RWPE2 (cell line): ENCODE measurements at regions not wholly inside any gene's neighbourhood (a gene's known extent, or its start where the extent isn't known, plus 50 kb on each side); places are given as distances from the start of the nearest gene placed in this dataset.

Experiments
- ATAC-seq: fragments of 200-7000 bp; cut with Tn5 transposase; 3 replicates; pipeline ENCODE4 v1.9.1; 2021; ENCODE audit warnings: low read depth
- DNase-seq: peaks from one replicate; pipeline ENCODE4 v3.0.0-alpha.2; 2020; ENCODE audit warnings: low spot score
- H3K27ac ChIP-seq: fragments of 450-650 bp; 2 replicates; pipeline ENCODE4 v1.5.1; 2017; ENCODE audit warnings: mild to moderate bottlenecking; ENCODE audit not compliant: poor library complexity, severe bottlenecking
- H3K27me3 ChIP-seq: fragments of 250-450 bp; sonication (Bioruptor Pico); 2 replicates; pipeline ENCODE4 v1.5.1; 2021; ENCODE audit warnings: mild to moderate bottlenecking, moderate library complexity; ENCODE audit not compliant: insufficient read depth, poor library complexity, severe bottlenecking
- H3K36me3 ChIP-seq: fragments of 250-450 bp; sonication (Bioruptor Pico); 2 replicates; pipeline ENCODE4 v1.5.1; 2020; ENCODE audit warnings: low read depth, mild to moderate bottlenecking, moderate library complexity
- H3K4me1 ChIP-seq: fragments of 250-450 bp; sonication (Bioruptor Pico); 2 replicates; pipeline ENCODE4 v1.5.1; 2021; ENCODE audit warnings: mild to moderate bottlenecking, moderate library complexity; ENCODE audit not compliant: insufficient read depth, poor library complexity, severe bottlenecking
- H3K4me3 ChIP-seq: fragments of 250-450 bp; sonication (Bioruptor Pico); 2 replicates; pipeline ENCODE4 v1.5.1; 2021; ENCODE audit warnings: mild to moderate bottlenecking, moderate library complexity; ENCODE audit not compliant: severe bottlenecking
- H3K9me3 ChIP-seq: fragments of 250-450 bp; sonication (Bioruptor Pico); 2 replicates; pipeline ENCODE4 v1.5.1; 2021; ENCODE audit warnings: mild to moderate bottlenecking, moderate library complexity; ENCODE audit not compliant: severe bottlenecking
- CTCF ChIP-seq: fragments of 450-650 bp; IDR thresholded peaks from one replicate; pipeline ENCODE4 v1.5.1; 2017; ENCODE audit warnings: mild to moderate bottlenecking, moderate library complexity; ENCODE audit not compliant: poor library complexity, severe bottlenecking

GRCh38 chr13:65836066-65836465 lies 1394.1 kb downstream of the PCDH9 start:
- Histone ChIP-seq H3K4me3 (no peak overlapping the region), H3K27me3 (no peaks in the 10 kb centered on the region), H3K36me3 (no peaks in the 10 kb centered on the region), H3K27ac (no peak overlapping the region), H3K9me3 (no peaks in the 10 kb centered on the region), H3K4me1 (no peaks in the 10 kb centered on the region)
- TF ChIP-seq CTCF: no peak
- ATAC-seq (no peak), DNase-seq (no peak)

GRCh38 chr13:65834897-65835296 lies 1395.2 kb downstream of the PCDH9 start:
- Histone ChIP-seq H3K27me3 (no peaks in the 10 kb centered on the region), H3K27ac (no peak overlapping the region), H3K4me1 (no peaks in the 10 kb centered on the region), H3K9me3 (no peaks in the 10 kb centered on the region), H3K4me3 (no peak overlapping the region), H3K36me3 (no peaks in the 10 kb centered on the region)
- DNase-seq (no peak), ATAC-seq (no peak)
- TF ChIP-seq CTCF: no peak

- Histone ChIP-seq H3K36me3 (no peaks in the 10 kb centered on the region), H3K27me3 (no peaks in the 10 kb centered on the region), H3K9me3 (no peaks in the 10 kb centered on the region), H3K27ac (no peak overlapping the region), H3K4me1 (no peaks in the 10 kb centered on the region), H3K4me3 (no peak overlapping the region)
- DNase-seq (no peak), ATAC-seq (no peak)
- TF ChIP-seq CTCF: no peak
Observed at GRCh38 chr13:65830411-65831205, 1399.5 kb downstream of the PCDH9 start.

- Histone ChIP-seq H3K9me3 (no peaks in the 10 kb centered on the region), H3K4me1 (no peaks in the 10 kb centered on the region), H3K4me3 (no peak overlapping the region), H3K36me3 (no peaks in the 10 kb centered on the region), H3K27ac (no peak overlapping the region), H3K27me3 (no peaks in the 10 kb centered on the region)
- no peak for TF ChIP-seq CTCF
- ATAC-seq (no peak), DNase-seq (no peak)
Observed at GRCh38 chr13:65829241-65830008, 1400.7 kb downstream of the PCDH9 start.
